GM12878 (cell line): ENCODE measurements at regions not wholly inside any gene's neighbourhood (a gene's known extent, or its start where the extent isn't known, plus 50 kb on each side); places are given as distances from the start of the nearest gene placed in this dataset.

Experiments
- ATAC-seq: fragments of 200-7000 bp; cut with Tn5 transposase; 3 replicates; pipeline ENCODE4 v1.9.1; 2020; ENCODE audit warnings: mild to moderate bottlenecking, moderate library complexity
- BruUV-seq: library from RNA; stranded (reverse); fragments of 400-500 nt; replicated peaks from 2 replicates; lab custom pipeline; 2021; lab: Mats Ljungman, UMichigan
- CTCF ChIA-PET: fragments of 300-600 bp; sonication (Branson Sonifier 250); formaldehyde crosslinking; extraction: SDS; loops from one replicate; lab custom pipeline; 2021; ENCODE audit warnings: inconsistent platforms; lab: Yijun Ruan, JAX
- POLR2A ChIA-PET: fragments of 350-600 bp; formaldehyde crosslinking; extraction: SDS; loops from one replicate; lab custom pipeline; 2021; ENCODE audit warnings: inconsistent platforms; lab: Charles Lee
- RAD21 ChIA-PET: fragments of 300-600 bp; sonication (Branson Sonifier 250); formaldehyde crosslinking; loops from one replicate; lab custom pipeline; 2023; ENCODE audit warnings: antibody characterized with exemption; ENCODE audit not compliant: unreplicated experiment; lab: Charles Lee
- SMC1A ChIA-PET: fragments of 300-600 bp; sonication (Branson Sonifier 250); formaldehyde crosslinking; loops from one replicate; lab custom pipeline; 2023; ENCODE audit not compliant: unreplicated experiment, uncharacterized antibody; lab: Charles Lee
- DNase-seq: peaks from one replicate; pipeline ENCODE4 v3.0.0-alpha.2; 2011; ENCODE audit warnings: low read depth, low spot score
- FAIRE-seq: peaks from 3 replicates; lab custom pipeline; 2011; peaks lifted over from hg19 to GRCh38; lab: Jason Lieb, UNC
- H2AFZ ChIP-seq: 2 replicates; pipeline ENCODE4 v1.6.0; 2011; ENCODE audit warnings: low read depth, low read length, control low read depth; ENCODE audit not compliant: control insufficient read depth
- H3K27ac ChIP-seq: 2 replicates; pipeline ENCODE4 v1.5.1; 2011; ENCODE audit warnings: control low read depth; ENCODE audit not compliant: control insufficient read depth, insufficient read depth
- H3K27me3 ChIP-seq, 2 experiments: replicated peaks in 1 of 2; 2 replicates each; pipeline versions ENCODE4 v1.6.0 to v1.6.1; 2011; ENCODE audit warnings: low read length in 1 of 2; ENCODE audit not compliant: control insufficient read depth in 2 of 2, insufficient read depth in 2 of 2
- H3K36me3 ChIP-seq, 2 experiments: 2 replicates each; pipeline ENCODE4 v1.5.1; 2011; ENCODE audit warnings: low read length in 1 of 2; ENCODE audit not compliant: control insufficient read depth in 2 of 2, insufficient read depth in 2 of 2
- H3K4me1 ChIP-seq: 2 replicates; pipeline ENCODE4 v1.6.1; 2011; ENCODE audit warnings: mild to moderate bottlenecking, low read length, moderate library complexity, mixed read lengths; ENCODE audit not compliant: control insufficient read depth, insufficient read depth
- H3K4me2 ChIP-seq: 2 replicates; pipeline ENCODE4 v1.6.0; 2011; ENCODE audit warnings: control low read depth; ENCODE audit not compliant: control insufficient read depth, insufficient read depth
- H3K4me3 ChIP-seq: fragments of 200-600 bp; sonication (generic); 2 replicates; pipeline ENCODE4 v1.5.1; 2016
- H3K79me2 ChIP-seq: 2 replicates; pipeline ENCODE4 v1.6.0; 2011; ENCODE audit warnings: low read length; ENCODE audit not compliant: control insufficient read depth, insufficient read depth
- H3K9ac ChIP-seq: 2 replicates; pipeline ENCODE4 v1.8.0; 2011; ENCODE audit warnings: low read length, control low read depth, mixed read lengths; ENCODE audit not compliant: control insufficient read depth, insufficient read depth
- H3K9me3 ChIP-seq: replicated peaks from 3 replicates; pipeline ENCODE4 v1.5.1; 2011; ENCODE audit warnings: mild to moderate bottlenecking, low read length; ENCODE audit not compliant: control insufficient read depth, insufficient read depth
- H4K20me1 ChIP-seq: 2 replicates; pipeline ENCODE4 v1.6.0; 2011; ENCODE audit not compliant: control insufficient read depth, insufficient read depth
- BMI1 ChIP-seq: fragments of 450-650 bp; IDR thresholded peaks from 2 replicates; pipeline ENCODE4 v1.6.1; 2016; ENCODE audit warnings: mild to moderate bottlenecking, moderate library complexity, borderline replicate concordance
- CBX5 ChIP-seq: sonication (generic); IDR thresholded peaks from 2 replicates; pipeline ENCODE4 v1.6.1; 2016; ENCODE audit warnings: low read depth, moderate library complexity, mild to moderate bottlenecking, inconsistent platforms
- CEBPZ ChIP-seq: fragments of 150-350 bp; IDR thresholded peaks from 2 replicates; pipeline ENCODE4 v1.6.1; 2016; ENCODE audit warnings: low read depth, low read length
- CHD2 ChIP-seq: IDR thresholded peaks from 2 replicates; pipeline ENCODE4 v1.6.1; 2011; ENCODE audit warnings: low read depth, low read length, improper control_type of control experiment, borderline replicate concordance
- EED ChIP-seq: sonication (generic); IDR thresholded peaks from 2 replicates; pipeline ENCODE4 v1.6.1; 2016; ENCODE audit warnings: antibody characterized with exemption, low read depth
- FOXK2 ChIP-seq: fragments of 450-650 bp; IDR thresholded peaks from 2 replicates; pipeline ENCODE4 v1.6.1; 2017; ENCODE audit warnings: mild to moderate bottlenecking, moderate library complexity
- JUNB ChIP-seq: IDR thresholded peaks from 2 replicates; pipeline ENCODE4 v1.6.1; 2016; ENCODE audit warnings: antibody characterized with exemption, mild to moderate bottlenecking
- MYB ChIP-seq: fragments of 150-350 bp; IDR thresholded peaks from 2 replicates; pipeline ENCODE4 v1.6.1; 2014; ENCODE audit warnings: mild to moderate bottlenecking, low read depth, low read length, borderline replicate concordance
- NFYB ChIP-seq: IDR thresholded peaks from 2 replicates; pipeline ENCODE4 v1.6.1; 2011; ENCODE audit warnings: low read depth, mild to moderate bottlenecking, low read length, improper control_type of control experiment, moderate library complexity; ENCODE audit not compliant: insufficient read depth
- REST ChIP-seq: IDR thresholded peaks from 2 replicates; pipeline ENCODE4 v1.6.1; 2012; ENCODE audit warnings: mild to moderate bottlenecking, low read depth, low read length
- RUNX3 ChIP-seq: IDR thresholded peaks from 2 replicates; pipeline ENCODE4 v1.6.1; 2012; ENCODE audit warnings: low read length, inconsistent platforms
- SIX5 ChIP-seq: IDR thresholded peaks from 2 replicates; pipeline ENCODE4 v1.6.1; 2011; ENCODE audit warnings: mild to moderate bottlenecking, low read depth, low read length, moderate library complexity; ENCODE audit not compliant: severe bottlenecking
- TAF1 ChIP-seq: IDR thresholded peaks from 2 replicates; pipeline ENCODE4 v1.6.1; 2011; ENCODE audit warnings: mild to moderate bottlenecking, low read depth, low read length, borderline replicate concordance
- ZNF274 ChIP-seq: IDR thresholded peaks from one replicate; pipeline ENCODE4 v1.8.0; 2011; ENCODE audit not compliant: insufficient read length, insufficient read depth
- WGBS: methylation state at CpG from one replicate; pipeline ENCODE4 v1.1.6; 2016; ENCODE audit warnings: low lambda C conversion rate; ENCODE audit not compliant: insufficient replicate concordance, insufficient coverage; ENCODE audit errors: missing lambda C conversion rate; 5-methylcytosine and 5-hydroxymethylcytosine counted together
- in situ Hi-C: fragments of 300-500 bp; cut with MboI; formaldehyde crosslinking; loops from 9 replicates; pipeline ENCODE4 v1.14.3; 2018; ENCODE audit warnings: mixed read lengths
- intact Hi-C: fragments of 100-400 bp; cut with micrococcal nuclease; formaldehyde crosslinking; loops from one replicate; pipeline ENCODE4 v1.14.2; 2022; ENCODE audit not compliant: unreplicated experiment

- no TSS peak for BruUV-seq
- FAIRE-seq: no peak
- Histone ChIP-seq H4K20me1 (no peaks in the 10 kb centered on the region), H3K4me2 (no peak overlapping the region), H3K79me2 (no peaks in the 10 kb centered on the region), H3K9ac (no peak overlapping the region), H3K4me3 (no peak overlapping the region), H3K27me3 (no peaks in the 10 kb centered on the region), H3K4me1 (peaks cover 61% of the 10 kb centered on the region), H3K9me3 (no peaks in the 10 kb centered on the region), H3K36me3 (no peaks in the 10 kb centered on the region), H3K27ac (peak overlapping the region; percentile 14; the same call in 1 of the 2 replicates), H2AFZ (no peak overlapping the region)
- DNase-seq: no peak
- peak; percentile 56 for ATAC-seq
- POLR2A ChIA-PET: interaction anchor here (0.5 to 5.0 kb wide), 8 partner anchors 9 to 414 kb away, joined by 3 to 37 read pairs (median 5); partner anchors contain the start of gene ADAMTS6
- SMC1A ChIA-PET: interaction anchor here (0.8 to 25.4 kb wide), 16 partner anchors 9 to 415 kb away, joined by 3 to 614 read pairs (median 8); partner anchors contain the start of gene ADAMTS6
- CTCF ChIA-PET: interaction anchor here (1.0 to 4.2 kb wide), 9 partner anchors 8 to 414 kb away, joined by 3 to 25 read pairs (median 6); partner anchors contain the start of gene ADAMTS6
- intact Hi-C loops (loop anchor here (10.0 kb wide), 1 partner anchor 94 kb away; no protein-coding TSS in a partner anchor), in situ Hi-C loops (loop anchor here (25.0 kb wide), 1 partner anchor 881 kb away; no protein-coding TSS in a partner anchor)
- 48% methylated on average over 2 of the region's 2 CpGs for WGBS
- RAD21 ChIA-PET: interaction anchor here (0.9 to 11.0 kb wide), 7 partner anchors 9 to 412 kb away, joined by 3 to 123 read pairs (median 30); partner anchors contain the start of gene ADAMTS6
- no peak for TF ChIP-seq CHD2
- TF ChIP-seq BMI1: 0 out of 2 replicates have a peak, but pooled peaks have one; percentile 28
- TF ChIP-seq CEBPZ: no peak
- TF ChIP-seq TAF1: no peak
- no peak for TF ChIP-seq FOXK2
- TF ChIP-seq ZNF274: no peak
- no peak for TF ChIP-seq REST
- no peak for TF ChIP-seq NFYB
- peak; percentile 63 for TF ChIP-seq EED
- no peak for TF ChIP-seq CBX5
- TF ChIP-seq SIX5: no peak
- peak; percentile 76 for TF ChIP-seq JUNB
- TF ChIP-seq RUNX3: peak; percentile 69
- no peak for TF ChIP-seq MYB
These were observed 299.7 kb downstream of the CWC27 start for GRCh38 chr5:65068410-65068809.
